Mesothelial cell of epicardium (in vitro differentiated cells): ENCODE measurements at regions not wholly inside any gene's neighbourhood (a gene's known extent, or its start where the extent isn't known, plus 50 kb on each side); places are given as distances from the start of the nearest gene placed in this dataset.
"Not testable (repeated sequence)": the region's sequence is repeated elsewhere in the genome, so short reads cannot be mapped to it uniquely, and the experiment has no call there.

Source experiments
- DNase-seq, 2 experiments: peaks; one replicate each; pipeline ENCODE4 v3.0.0; 2021; ENCODE audit warnings: low spot score in 2 of 2; ENCODE audit not compliant: unreplicated experiment in 2 of 2
- H3K27ac Mint-ChIP-seq: 2 replicates; pipeline ENCODE4 v1.8.0; 2021; ENCODE audit warnings: mixed read lengths
- H3K27me3 Mint-ChIP-seq: 2 replicates; pipeline ENCODE4 v1.8.0; 2021; ENCODE audit warnings: low read depth, mixed read lengths
- H3K36me3 Mint-ChIP-seq: 2 replicates; pipeline ENCODE4 v1.8.0; 2021; ENCODE audit warnings: mixed read lengths
- H3K4me1 Mint-ChIP-seq: 2 replicates; pipeline ENCODE4 v1.8.0; 2021; ENCODE audit warnings: mixed read lengths
- H3K4me3 Mint-ChIP-seq: 2 replicates; pipeline ENCODE4 v1.8.0; 2021; ENCODE audit warnings: mild to moderate bottlenecking, moderate library complexity, mixed read lengths
- H3K9me3 Mint-ChIP-seq: 2 replicates; pipeline ENCODE4 v1.8.0; 2021; ENCODE audit warnings: mixed read lengths
- CTCF ChIP-seq: fragments of 200-600 bp; sonication (generic); IDR thresholded peaks from one replicate; pipeline ENCODE4 v1.5.0; 2021; ENCODE audit warnings: antibody characterized with exemption; ENCODE audit not compliant: unreplicated experiment

GRCh38 chr22:48717076-48717810, 1110.4 kb downstream of the BRD1 start:
- peaks cover 12% of the 10 kb centered on the region for H3K9me3 Mint-ChIP-seq
- H3K27me3 Mint-ChIP-seq: peaks cover 4% of the 10 kb centered on the region
- TF ChIP-seq CTCF: no peak
- H3K4me1 Mint-ChIP-seq: peaks cover 20% of the 10 kb centered on the region
- DNase-seq: peak; percentile 23 to 54
- no peak overlapping the region for H3K4me3 Mint-ChIP-seq
- H3K36me3 Mint-ChIP-seq: peaks cover 3% of the 10 kb centered on the region
- H3K27ac Mint-ChIP-seq: peak overlapping the region; percentile 88

GRCh38 chr22:48716154-48716553, 1111.5 kb downstream of the BRD1 start:
- peaks cover 20% of the 10 kb centered on the region for H3K4me1 Mint-ChIP-seq
- not testable (repeated sequence) for DNase-seq, H3K27me3 Mint-ChIP-seq, H3K27ac Mint-ChIP-seq, H3K4me3 Mint-ChIP-seq, H3K36me3 Mint-ChIP-seq
- H3K9me3 Mint-ChIP-seq: peaks cover 12% of the 10 kb centered on the region

GRCh38 chr22:48715511-48715910, 1112.2 kb downstream of the BRD1 start:
- no peak for TF ChIP-seq CTCF
- no peak for DNase-seq
- Mint-ChIP-seq H3K27me3 (no peaks in the 10 kb centered on the region), H3K4me3 (no peak overlapping the region), H3K4me1 (peaks cover 20% of the 10 kb centered on the region), H3K9me3 (peaks cover 12% of the 10 kb centered on the region), H3K36me3 (peaks cover 3% of the 10 kb centered on the region), H3K27ac (no peak overlapping the region)

- Mint-ChIP-seq H3K4me3 (no peak overlapping the region), H3K36me3 (peaks cover 3% of the 10 kb centered on the region), H3K4me1 (peaks cover 18% of the 10 kb centered on the region), H3K27me3 (no peaks in the 10 kb centered on the region), H3K9me3 (peaks cover 12% of the 10 kb centered on the region), H3K27ac (no peak overlapping the region)
- no peak for TF ChIP-seq CTCF
- DNase-seq: no peak
Observed at GRCh38 chr22:48714231-48714630, 1113.4 kb downstream of the BRD1 start.

- H3K27me3 Mint-ChIP-seq: no peaks in the 10 kb centered on the region
- H3K4me3 Mint-ChIP-seq: no peak overlapping the region
- H3K36me3 Mint-ChIP-seq: peaks cover 3% of the 10 kb centered on the region
- H3K4me1 Mint-ChIP-seq: peaks cover 13% of the 10 kb centered on the region
- H3K27ac Mint-ChIP-seq: no peak overlapping the region
- no peak for TF ChIP-seq CTCF
- H3K9me3 Mint-ChIP-seq: peaks cover 12% of the 10 kb centered on the region
- DNase-seq: peak in 1 of 2 experiments; percentile 12
Observed at GRCh38 chr22:48713272-48714205, 1114.1 kb downstream of the BRD1 start.
